Activated CD8-positive, alpha-beta memory T cell treated with anti-CD3 and anti-CD28 coated beads, Interleukin-2, amount 50 U/mL, for 48 hours (primary cell): ENCODE measurements at regions not wholly inside any gene's neighbourhood (a gene's known extent, or its start where the extent isn't known, plus 50 kb on each side); places are given as distances from the start of the nearest gene placed in this dataset.

ENCODE experiments used
- DNase-seq: peaks from one replicate; pipeline ENCODE4 v3.0.0-alpha.2; 2020

DNA sequence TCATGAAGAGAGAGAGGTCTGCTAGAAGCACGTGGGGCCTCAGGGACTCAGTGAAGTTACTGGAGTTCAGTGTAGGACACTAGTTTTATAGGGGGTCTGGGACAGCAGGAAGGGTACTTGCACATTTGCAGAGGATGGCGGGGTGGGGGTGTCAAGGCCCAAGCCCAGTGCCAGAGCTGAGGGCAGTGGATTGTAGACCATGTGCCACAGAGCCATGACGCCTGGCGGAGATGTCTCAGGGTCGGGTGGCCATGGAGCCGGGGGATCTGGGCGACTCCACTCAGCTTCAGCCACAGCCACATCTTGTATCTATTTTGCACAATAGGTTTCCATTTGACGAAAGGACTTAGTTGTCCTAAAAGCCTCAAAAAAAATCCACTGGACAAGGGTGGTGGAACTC lies 50.4 kb upstream of the RGMA start:
- no peak for DNase-seq

DNA sequence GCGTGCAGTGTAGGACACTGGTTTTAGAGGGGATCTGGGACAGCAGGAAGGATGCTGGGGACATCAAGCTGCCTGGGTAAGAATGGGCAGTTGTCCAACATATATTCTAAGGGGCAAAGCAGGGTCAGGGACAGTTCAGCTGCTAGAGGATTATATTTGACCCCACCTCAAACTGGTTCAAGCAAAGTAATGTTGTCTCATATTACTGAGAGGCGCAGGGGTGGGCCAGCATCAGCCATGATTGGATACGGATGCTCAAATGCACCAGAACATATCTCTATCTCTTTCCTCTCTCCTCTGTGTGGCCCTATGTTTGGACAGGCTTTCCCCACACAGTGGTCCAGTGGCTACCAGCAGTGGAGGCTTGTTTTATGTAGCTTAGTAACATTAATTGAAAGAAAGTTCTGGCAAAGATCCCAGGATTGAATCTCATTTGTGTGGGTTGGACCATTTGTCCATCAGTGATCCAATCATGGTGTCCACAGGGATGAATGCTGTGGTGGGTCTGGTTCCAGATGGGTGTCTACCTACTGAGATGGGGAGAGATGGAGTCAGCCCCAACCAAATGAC lies 49.8 kb upstream of the RGMA start:
- DNase-seq: no peak
